ENCODE measurements at regions not wholly inside any gene's neighbourhood (a gene's known extent, or its start where the extent isn't known, plus 50 kb on each side); places are given as distances from the start of the nearest gene placed in this dataset.

DNA sequence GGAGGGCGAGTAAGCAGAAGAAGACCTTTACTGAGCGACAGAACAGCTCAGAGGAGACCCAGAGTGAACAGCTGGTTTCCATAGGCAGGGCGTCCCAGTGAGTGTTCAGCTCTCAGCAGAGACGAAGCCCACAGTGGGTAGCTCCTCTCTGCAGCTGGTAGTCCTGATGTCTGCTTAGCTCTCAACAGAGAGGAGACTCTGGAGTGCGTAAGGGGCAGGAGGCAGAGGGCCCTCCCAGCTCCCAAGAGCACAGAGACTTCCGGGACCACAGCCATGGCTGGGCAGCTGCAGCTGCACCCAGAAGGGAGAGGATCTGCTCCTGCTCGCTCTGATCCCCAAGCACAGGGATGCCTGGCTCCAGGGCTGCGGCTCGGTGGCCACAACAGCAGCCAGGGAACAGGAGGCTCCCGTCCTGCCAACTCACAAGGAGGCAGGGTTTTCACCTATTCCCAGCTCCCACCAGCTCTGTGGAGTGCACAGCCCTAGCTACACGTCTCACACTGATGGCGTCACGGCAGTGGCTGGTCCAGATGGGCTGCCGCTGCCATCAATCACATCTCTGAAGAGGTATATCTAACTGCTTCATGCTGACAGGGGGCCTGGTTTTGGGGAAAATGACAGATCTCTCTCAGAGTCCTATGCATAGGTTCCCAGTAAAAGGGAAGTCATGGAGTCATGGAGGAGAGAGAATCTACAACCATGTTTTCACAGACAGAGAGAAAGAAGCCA lies 2660.1 kb upstream of the PCDH20 start:
- FAIRE-seq (no peak), DNase-seq (ENCODE audit: low read depth) (no peak)
- Histone ChIP-seq H3K27me3 (ENCODE audit: control insufficient read depth, insufficient read depth, low read length) (no peaks in the 10 kb centered on the region), H3K36me3 (ENCODE audit: control insufficient read depth, insufficient read depth, low read length) (no peaks in the 10 kb centered on the region), H3K4me3 (ENCODE audit: low read depth, low read length) (no peak overlapping the region)
- TF ChIP-seq, protein P1, sequence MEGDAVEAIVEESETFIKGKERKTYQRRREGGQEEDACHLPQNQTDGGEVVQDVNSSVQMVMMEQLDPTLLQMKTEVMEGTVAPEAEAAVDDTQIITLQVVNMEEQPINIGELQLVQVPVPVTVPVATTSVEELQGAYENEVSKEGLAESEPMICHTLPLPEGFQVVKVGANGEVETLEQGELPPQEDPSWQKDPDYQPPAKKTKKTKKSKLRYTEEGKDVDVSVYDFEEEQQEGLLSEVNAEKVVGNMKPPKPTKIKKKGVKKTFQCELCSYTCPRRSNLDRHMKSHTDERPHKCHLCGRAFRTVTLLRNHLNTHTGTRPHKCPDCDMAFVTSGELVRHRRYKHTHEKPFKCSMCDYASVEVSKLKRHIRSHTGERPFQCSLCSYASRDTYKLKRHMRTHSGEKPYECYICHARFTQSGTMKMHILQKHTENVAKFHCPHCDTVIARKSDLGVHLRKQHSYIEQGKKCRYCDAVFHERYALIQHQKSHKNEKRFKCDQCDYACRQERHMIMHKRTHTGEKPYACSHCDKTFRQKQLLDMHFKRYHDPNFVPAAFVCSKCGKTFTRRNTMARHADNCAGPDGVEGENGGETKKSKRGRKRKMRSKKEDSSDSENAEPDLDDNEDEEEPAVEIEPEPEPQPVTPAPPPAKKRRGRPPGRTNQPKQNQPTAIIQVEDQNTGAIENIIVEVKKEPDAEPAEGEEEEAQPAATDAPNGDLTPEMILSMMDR (IDR thresholded peaks at IDR 0.05; ENCODE audit: insufficient read depth, low read length, severe bottlenecking): no peak

DNA sequence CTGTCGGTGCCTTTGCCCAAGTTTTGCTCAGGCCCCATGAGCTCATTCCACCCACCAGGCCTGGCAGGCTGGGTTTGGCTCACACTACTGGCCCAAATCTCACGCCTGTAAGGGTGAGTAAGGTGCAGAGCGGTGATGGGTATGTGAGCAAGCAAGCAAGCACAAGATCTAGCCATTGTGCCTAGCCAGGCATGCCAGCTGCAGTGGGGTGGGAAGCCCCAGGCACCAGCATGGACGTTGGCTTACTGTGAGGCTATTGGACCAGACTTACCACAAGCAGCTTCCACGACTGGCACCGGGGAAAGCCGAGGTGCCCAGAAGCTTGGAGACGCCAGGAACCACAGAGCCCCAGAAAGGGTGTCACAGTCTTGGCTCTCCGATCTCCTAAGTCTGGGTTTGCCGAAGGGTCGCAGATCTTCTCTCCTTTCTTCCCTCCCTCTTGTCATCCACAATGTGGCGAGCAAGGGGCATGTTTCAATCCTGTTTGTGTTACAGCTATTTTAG lies 2659.4 kb upstream of the PCDH20 start:
- FAIRE-seq (no peak), DNase-seq (ENCODE audit: low read depth) (no peak)
- Histone ChIP-seq H3K4me3 (ENCODE audit: low read depth, low read length) (no peak overlapping the region), H3K27me3 (ENCODE audit: control insufficient read depth, insufficient read depth, low read length) (no peaks in the 10 kb centered on the region), H3K36me3 (ENCODE audit: control insufficient read depth, insufficient read depth, low read length) (no peaks in the 10 kb centered on the region)
- TF ChIP-seq, protein P1 (IDR thresholded peaks at IDR 0.05; ENCODE audit: insufficient read depth, low read length, severe bottlenecking): no peak

DNA sequence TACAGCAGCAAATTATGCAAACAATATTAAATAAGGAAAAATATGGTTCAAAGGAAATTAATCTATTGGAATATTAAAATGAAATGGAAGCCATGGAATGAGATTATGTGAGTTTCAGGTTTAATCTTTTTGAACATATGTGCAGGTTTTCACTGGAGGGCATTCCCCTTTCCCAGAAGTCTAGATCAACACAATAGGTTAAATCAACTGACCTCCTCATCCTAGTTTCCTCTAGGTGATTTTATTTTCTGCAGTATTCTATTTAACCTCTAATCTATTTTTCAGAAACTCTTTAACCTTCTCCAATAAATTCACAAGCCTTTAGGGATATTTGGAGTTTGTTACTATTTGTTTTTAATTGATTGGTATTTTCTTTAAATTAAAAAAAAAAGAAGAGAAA lies 2657.6 kb upstream of the PCDH20 start:
- no peak for DNase-seq (ENCODE audit: low read depth)
- FAIRE-seq: no peak
- Histone ChIP-seq H3K36me3 (ENCODE audit: control insufficient read depth, insufficient read depth, low read length) (no peaks in the 10 kb centered on the region), H3K27me3 (ENCODE audit: control insufficient read depth, insufficient read depth, low read length) (no peaks in the 10 kb centered on the region), H3K4me3 (ENCODE audit: low read depth, low read length) (no peak overlapping the region)
- TF ChIP-seq, protein P1 (IDR thresholded peaks at IDR 0.05; ENCODE audit: insufficient read depth, low read length, severe bottlenecking): no peak

DNA sequence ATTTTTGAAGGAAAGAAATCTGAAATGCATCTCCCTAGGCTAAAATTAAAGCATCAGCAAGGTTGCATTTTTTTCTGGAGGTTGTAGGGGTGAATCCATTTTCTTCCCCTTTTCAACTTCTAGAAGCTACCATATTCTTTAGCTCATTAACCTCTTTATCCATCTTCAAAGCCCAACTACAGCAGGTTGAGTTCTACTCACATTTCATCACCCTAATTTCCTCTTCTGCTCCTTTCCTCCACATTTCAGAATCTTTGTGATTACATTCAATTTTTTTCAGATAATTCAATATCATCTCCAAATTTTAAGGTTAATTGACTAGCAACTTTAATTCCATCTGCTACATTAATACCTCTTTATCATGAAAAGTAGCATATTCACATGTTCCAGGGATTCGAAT lies 2655.7 kb upstream of the PCDH20 start:
- DNase-seq (ENCODE audit: low read depth) (no peak), FAIRE-seq (no peak)
- Histone ChIP-seq H3K4me3 (ENCODE audit: low read depth, low read length) (no peak overlapping the region), H3K27me3 (ENCODE audit: control insufficient read depth, insufficient read depth, low read length) (no peaks in the 10 kb centered on the region), H3K36me3 (ENCODE audit: control insufficient read depth, insufficient read depth, low read length) (no peaks in the 10 kb centered on the region)
- TF ChIP-seq, protein P1 (IDR thresholded peaks at IDR 0.05; ENCODE audit: insufficient read depth, low read length, severe bottlenecking): no peak

DNA sequence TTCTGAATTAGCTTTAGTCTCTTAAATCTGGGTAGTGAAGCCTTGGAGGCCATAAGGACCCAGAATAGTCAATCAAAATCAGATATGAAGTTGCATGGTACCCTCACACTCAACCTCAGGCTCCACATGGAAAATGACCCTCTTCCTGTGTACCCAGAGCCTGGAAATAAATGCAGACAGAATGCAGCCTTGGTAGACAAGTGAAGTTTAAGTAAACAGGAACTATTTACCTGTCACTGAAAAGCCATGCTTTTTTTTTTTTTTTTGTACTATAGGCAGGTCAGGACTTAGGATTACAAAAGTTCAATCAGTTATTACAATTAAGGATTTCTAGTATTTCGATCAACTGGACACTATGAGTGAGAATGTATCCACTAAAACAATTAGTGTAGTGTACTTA lies 2654.2 kb upstream of the PCDH20 start:
- Histone ChIP-seq H3K36me3 (ENCODE audit: control insufficient read depth, insufficient read depth, low read length) (no peaks in the 10 kb centered on the region), H3K27me3 (ENCODE audit: control insufficient read depth, insufficient read depth, low read length) (no peaks in the 10 kb centered on the region), H3K4me3 (ENCODE audit: low read depth, low read length) (no peak overlapping the region)
- FAIRE-seq (no peak), DNase-seq (ENCODE audit: low read depth) (no peak)
- TF ChIP-seq, protein P1 (IDR thresholded peaks at IDR 0.05; ENCODE audit: insufficient read depth, low read length, severe bottlenecking): no peak

DNA sequence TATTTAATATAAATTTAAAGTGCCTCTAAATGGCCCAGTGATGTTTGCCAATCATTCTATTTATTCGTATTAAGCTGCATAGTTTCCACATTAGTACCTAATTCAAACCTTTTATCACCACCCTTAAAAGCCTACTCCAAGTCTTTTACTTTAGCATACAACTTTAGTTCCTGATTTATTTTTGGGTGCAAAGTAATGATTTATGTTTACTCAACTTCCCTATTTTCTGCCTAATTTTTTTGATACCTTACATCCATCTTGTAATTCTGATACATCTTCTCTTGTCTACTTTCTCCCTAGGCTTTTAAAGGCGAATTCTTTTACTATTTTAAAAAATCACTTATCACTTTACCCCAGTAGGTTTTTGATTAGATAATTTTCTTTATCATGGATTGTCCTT lies 2651.1 kb upstream of the PCDH20 start:
- FAIRE-seq (no peak), DNase-seq (ENCODE audit: low read depth) (no peak)
- H3K4me3 ChIP-seq (ENCODE audit: low read depth, low read length): no peak overlapping the region
- H3K27me3 ChIP-seq (ENCODE audit: control insufficient read depth, insufficient read depth, low read length): no peaks in the 10 kb centered on the region
- TF ChIP-seq, protein P1 (IDR thresholded peaks at IDR 0.05; ENCODE audit: insufficient read depth, low read length, severe bottlenecking): no peak
- H3K36me3 ChIP-seq (ENCODE audit: control insufficient read depth, insufficient read depth, low read length): no peaks in the 10 kb centered on the region
